HG02870 (cell line): ENCODE measurements at regions not wholly inside any gene's neighbourhood (a gene's known extent, or its start where the extent isn't known, plus 50 kb on each side); places are given as distances from the start of the nearest gene placed in this dataset.

ENCODE experiments used
- ATAC-seq: cut with Tn5 transposase; IDR thresholded peaks from one replicate; pipeline ENCODE4 v1.9.1; 2021; ENCODE audit warnings: mild to moderate bottlenecking, moderate library complexity; ENCODE audit not compliant: unreplicated experiment

GRCh38 chr5:68447136-68447929 is 231.8 kb downstream of the PIK3R1 start:
- no peak for ATAC-seq

DNA sequence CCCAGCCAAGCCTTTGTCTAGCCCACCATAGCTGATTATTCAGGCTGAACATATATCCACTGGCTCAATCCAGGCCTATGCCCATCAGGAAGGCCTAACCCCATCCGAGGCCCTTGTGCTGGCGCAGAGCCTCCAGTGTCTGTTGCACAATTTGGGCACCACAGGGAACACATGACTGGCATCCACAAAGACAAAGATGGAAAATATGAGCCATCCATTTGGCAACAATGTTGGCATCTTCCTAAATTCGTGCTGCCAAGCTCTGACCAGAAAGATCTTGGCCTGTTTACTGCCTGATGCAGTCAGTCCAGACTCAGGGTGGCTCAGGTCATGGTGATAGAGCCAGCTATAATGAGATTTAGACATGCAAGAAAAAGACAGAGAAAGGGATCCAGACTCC is 233.8 kb downstream of the PIK3R1 start:
- no peak for ATAC-seq

- no peak for ATAC-seq
These were observed 234.8 kb downstream of the PIK3R1 start for GRCh38 chr5:68450245-68450852.

DNA sequence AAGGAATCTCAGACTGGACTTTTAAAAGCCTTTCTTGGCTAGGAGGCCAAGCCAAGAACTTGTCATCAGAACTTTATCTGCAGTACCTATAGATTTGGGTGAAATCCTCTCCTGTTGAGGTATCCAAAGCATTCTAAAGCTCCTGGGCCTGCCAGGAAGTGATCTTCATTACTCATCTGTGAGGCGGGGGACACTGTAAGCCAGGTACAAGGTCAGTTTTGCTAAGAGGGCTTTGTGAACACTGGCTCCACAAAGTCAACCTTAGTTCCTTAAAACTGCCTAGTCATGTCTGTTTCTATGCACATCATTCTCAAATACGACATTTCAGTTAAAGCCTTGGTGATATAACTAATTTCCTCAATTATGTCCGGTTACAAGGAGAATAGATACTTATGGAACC is 236.7 kb downstream of the PIK3R1 start:
- no peak for ATAC-seq

- no peak for ATAC-seq
These were observed 238.6 kb downstream of the PIK3R1 start for GRCh38 chr5:68454172-68454571.

DNA sequence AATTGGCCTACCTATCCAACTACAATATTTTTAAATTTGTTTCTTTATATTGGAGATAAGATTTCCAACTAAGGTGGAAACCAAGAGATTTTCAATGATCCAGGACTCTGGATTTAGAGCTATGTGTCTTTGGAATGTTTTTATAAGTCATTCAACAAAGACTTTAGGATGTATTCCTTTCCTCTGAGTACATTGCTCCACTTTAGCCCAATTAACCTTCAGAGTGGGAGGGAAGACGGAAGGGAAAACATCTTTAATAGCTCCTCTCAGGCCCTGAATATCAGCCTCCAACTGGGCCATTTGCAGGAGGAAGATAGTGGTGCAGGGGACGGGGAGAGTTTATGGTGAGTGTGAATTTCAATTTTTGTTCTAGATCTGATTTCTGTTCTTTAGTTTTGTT is 239.2 kb downstream of the PIK3R1 start:
- ATAC-seq = no peak

- no peak for ATAC-seq
These were observed 239.7 kb downstream of the PIK3R1 start for GRCh38 chr5:68455216-68455615.

DNA sequence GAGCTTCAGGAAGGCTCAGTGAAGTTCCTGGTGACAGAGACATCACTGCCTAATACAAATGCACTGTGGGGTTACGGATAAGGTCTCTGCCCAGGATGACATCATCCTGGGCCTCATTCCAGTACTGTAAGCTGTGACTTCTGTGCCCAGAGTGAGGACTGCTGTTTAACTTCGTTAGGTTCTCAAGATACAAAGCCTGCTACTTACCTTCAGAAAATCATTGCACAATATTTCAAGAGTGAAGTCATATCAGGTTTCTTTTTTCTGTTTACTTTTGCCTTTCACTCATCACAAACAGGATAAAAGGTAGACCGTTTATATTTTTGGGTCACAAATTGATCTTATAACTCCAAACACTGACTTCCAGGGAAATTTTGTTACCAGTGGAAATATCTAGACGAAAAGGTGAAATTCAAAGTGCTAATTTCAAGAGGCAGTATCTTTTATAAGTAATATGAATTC is 241.2 kb downstream of the PIK3R1 start:
- ATAC-seq = no peak

DNA sequence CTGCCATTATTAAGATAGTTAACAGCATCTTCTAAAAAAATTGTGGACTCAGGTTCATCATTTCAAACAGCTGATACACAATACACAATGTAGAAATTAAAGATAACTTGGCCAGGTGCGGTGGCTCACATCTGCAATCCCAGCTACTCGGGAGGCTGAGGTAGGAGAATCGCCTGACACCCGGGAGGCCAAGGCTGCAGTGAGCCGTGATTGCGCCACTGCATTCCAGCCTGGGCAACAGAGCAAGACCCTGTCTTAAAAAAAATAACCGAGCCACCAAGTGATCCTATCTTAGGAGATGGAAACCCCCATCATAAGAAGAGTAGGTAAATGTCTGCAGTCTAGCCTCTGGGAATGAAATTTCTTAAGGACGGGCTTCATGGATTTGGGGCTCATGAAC is 241.7 kb downstream of the PIK3R1 start:
- ATAC-seq = no peak

- no peak for ATAC-seq
These were observed 243.0 kb downstream of the PIK3R1 start for GRCh38 chr5:68458416-68459021.

GRCh38 chr5:68459093-68459809 is 243.7 kb downstream of the PIK3R1 start:
- ATAC-seq = no peak

GRCh38 chr5:68459810-68460139 is 244.2 kb downstream of the PIK3R1 start:
- ATAC-seq = no peak

DNA sequence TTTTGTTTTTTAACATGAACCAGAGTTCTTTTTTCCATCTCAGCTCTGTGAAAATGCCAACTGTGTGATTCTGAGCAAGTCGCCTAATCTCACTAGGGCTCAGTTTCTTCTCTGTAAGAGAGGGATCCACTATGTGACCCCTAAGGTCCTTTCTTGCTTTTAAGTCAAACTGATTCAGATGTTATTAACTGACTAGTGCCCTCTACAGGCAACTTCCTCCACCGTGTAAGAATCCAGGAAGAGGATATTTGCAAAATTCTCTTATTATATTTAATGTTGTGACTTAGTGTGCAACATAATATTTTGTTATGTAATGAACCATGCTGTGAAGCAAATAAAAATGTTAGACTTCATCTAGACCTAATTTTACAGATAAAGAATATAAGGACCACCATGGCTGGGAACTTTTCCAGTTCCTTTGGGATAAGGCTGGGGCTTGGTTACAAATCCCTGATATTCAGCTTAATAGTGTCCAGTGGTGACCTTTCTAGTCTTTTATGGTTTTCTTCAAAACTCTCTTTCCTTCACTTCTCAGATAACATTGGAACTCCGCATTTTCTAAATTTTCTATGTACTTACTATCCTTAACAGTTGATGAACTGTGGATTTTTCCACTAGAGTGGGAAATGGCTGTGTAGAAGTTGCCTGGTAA is 244.7 kb downstream of the PIK3R1 start:
- no peak for ATAC-seq

- ATAC-seq = no peak
These were observed 248.1 kb downstream of the PIK3R1 start for GRCh38 chr5:68463606-68464005.

DNA sequence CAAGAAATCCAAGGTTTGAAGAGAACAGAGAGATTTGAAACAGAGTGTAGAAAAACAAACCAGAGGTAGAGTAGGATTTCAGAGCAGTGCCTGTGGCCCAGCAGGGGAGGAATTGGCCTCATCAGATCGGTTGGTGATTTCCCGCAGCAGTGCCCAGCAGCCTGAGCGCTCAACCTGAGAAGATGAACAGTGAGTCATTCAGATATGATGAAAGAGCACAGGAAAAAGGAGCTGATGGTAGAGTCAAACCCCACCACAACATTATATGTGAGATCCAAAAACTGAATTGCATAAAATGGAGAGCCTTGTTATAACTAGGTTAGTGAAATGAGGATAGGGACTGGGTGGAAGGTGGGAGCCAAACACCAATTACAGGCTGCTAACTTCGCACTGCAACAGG is 248.9 kb downstream of the PIK3R1 start:
- no peak for ATAC-seq

DNA sequence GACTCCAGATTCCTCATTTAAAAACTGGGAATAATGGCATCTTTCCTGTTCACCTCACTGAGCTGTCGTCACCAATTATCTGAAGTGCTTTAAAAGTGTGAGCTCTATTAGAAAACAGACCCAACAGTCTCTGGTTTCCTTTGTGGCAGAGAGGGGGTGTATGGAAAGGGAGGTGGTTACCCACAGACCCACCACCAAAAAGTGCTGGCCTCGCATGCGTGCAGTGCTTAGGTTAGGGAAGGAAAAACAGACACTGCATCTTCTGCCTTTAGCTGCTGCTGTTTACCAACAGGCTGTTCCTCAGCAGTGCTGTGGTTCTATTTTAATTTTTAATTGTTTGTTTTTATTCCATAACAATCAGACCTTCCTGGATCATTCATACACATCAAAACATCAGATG is 249.6 kb downstream of the PIK3R1 start:
- no peak for ATAC-seq

- no peak for ATAC-seq
These were observed 250.5 kb downstream of the PIK3R1 start for GRCh38 chr5:68465934-68466551.

GRCh38 chr5:68467208-68467607 is 251.7 kb downstream of the PIK3R1 start:
- no peak for ATAC-seq

- no peak for ATAC-seq
These were observed 252.2 kb downstream of the PIK3R1 start for GRCh38 chr5:68467794-68468193.

DNA sequence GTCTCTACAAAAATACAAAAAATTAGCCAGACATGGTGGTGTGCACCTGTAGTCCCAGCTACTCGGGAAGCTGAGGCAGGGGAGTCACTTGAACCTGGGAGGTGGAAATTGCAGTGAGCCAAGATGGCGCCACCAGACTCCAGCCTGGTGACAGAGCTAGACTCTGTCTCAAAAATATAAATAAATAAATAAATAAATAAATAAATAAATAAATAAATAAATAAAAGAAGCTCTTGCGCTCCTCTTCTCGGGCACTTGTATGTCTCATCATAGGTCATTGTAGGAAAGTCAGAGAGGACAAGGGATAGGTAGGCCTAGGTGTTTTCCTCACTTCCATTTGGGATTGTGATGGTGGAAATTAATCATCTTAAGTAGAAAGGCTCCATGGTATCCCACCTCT is 252.8 kb downstream of the PIK3R1 start:
- no peak for ATAC-seq
